ENCODE measurements at regions not wholly inside any gene's neighbourhood (a gene's known extent, or its start where the extent isn't known, plus 50 kb on each side); places are given as distances from the start of the nearest gene placed in this dataset.

GRCh38 chr3:26233374-26233773, 389.2 kb upstream of the LRRC3B start:
- Histone ChIP-seq H3K9ac (ENCODE audit: control insufficient read depth, extremely low read depth, insufficient read depth, low read length) (no peak overlapping the region), H4K20me1 (ENCODE audit: control insufficient read depth, extremely low read depth, insufficient read depth, low read length) (no peaks in the 10 kb centered on the region)
- no peak for FAIRE-seq

GRCh38 chr3:26236531-26236930, 386.0 kb upstream of the LRRC3B start:
- dilution Hi-C loops (cut with MboI; ENCODE audit: extremely low pct_ligation_motif_present, low sequenced_read_pairs) = no loop called here
- no peak overlapping the region for H3K4me2 ChIP-seq (ENCODE audit: control insufficient read depth, extremely low read depth, insufficient read depth, low read depth, low read length)
- no peak overlapping the region for H3K4me3 ChIP-seq (ENCODE audit: control insufficient read depth in 2 of 3, extremely low read depth in 1 of 3, insufficient read depth in 2 of 3, low read depth in 1 of 3, low read length in 3 of 3)
- no peaks in the 10 kb centered on the region for H3K9me1 ChIP-seq (ENCODE audit: control insufficient read depth, extremely low read depth, insufficient read depth, low read length)
- H3K79me2 ChIP-seq (ENCODE audit: control insufficient read depth, insufficient read depth, low read length) = no peaks in the 10 kb centered on the region
- FAIRE-seq (no peak), DNase-seq (ENCODE audit: low read depth, low spot score) (no peak)
- H2AFZ ChIP-seq (ENCODE audit: control insufficient read depth, low read length) = no peak overlapping the region
- H3K27ac ChIP-seq (ENCODE audit: control insufficient read depth, insufficient read depth, low read length) = no peak overlapping the region
- no peaks in the 10 kb centered on the region for H3K36me3 ChIP-seq (ENCODE audit: control insufficient read depth in 2 of 2, extremely low read depth in 1 of 2, insufficient read depth in 2 of 2, low read length in 2 of 2)
- H3K27me3 ChIP-seq (ENCODE audit: control insufficient read depth, extremely low read depth, insufficient read depth, low read length) = no peaks in the 10 kb centered on the region
- H4K20me1 ChIP-seq (ENCODE audit: control insufficient read depth, extremely low read depth, insufficient read depth, low read length) = no peaks in the 10 kb centered on the region
- H3K9me3 ChIP-seq (ENCODE audit: control insufficient read depth, low read depth, low read length) = no peaks in the 10 kb centered on the region
- no peaks in the 10 kb centered on the region for H3K4me1 ChIP-seq (ENCODE audit: control insufficient read depth, extremely low read depth, insufficient read depth, low read length)
- H3K9ac ChIP-seq (ENCODE audit: control insufficient read depth, extremely low read depth, insufficient read depth, low read length) = no peak overlapping the region
- TF ChIP-seq CTCF (optimal IDR thresholded peaks at IDR 0.05 in 1 of 3, IDR thresholded peaks at IDR 0.05 in 1 of 3, conservative IDR thresholded peaks at IDR 0.05 in 1 of 3; ENCODE audit: extremely low read depth in 1 of 3, insufficient read depth in 2 of 3, low read length in 3 of 3) (no peak), EZH2 (IDR thresholded peaks at IDR 0.05; ENCODE audit: low read length) (no peak)

More at GRCh38 chr3:26233374-26233773, 389.2 kb upstream of the LRRC3B start:
- TF ChIP-seq EZH2 (IDR thresholded peaks at IDR 0.05; ENCODE audit: low read length) (no peak), CTCF (optimal IDR thresholded peaks at IDR 0.05 in 1 of 3, IDR thresholded peaks at IDR 0.05 in 1 of 3, conservative IDR thresholded peaks at IDR 0.05 in 1 of 3; ENCODE audit: extremely low read depth in 1 of 3, insufficient read depth in 2 of 3, low read length in 3 of 3) (no peak)
- Histone ChIP-seq H3K27ac (ENCODE audit: control insufficient read depth, insufficient read depth, low read length) (no peak overlapping the region), H3K4me2 (ENCODE audit: control insufficient read depth, extremely low read depth, insufficient read depth, low read depth, low read length) (no peak overlapping the region), H3K27me3 (ENCODE audit: control insufficient read depth, extremely low read depth, insufficient read depth, low read length) (no peaks in the 10 kb centered on the region), H3K9me1 (ENCODE audit: control insufficient read depth, extremely low read depth, insufficient read depth, low read length) (no peaks in the 10 kb centered on the region), H3K79me2 (ENCODE audit: control insufficient read depth, insufficient read depth, low read length) (no peaks in the 10 kb centered on the region), H3K4me1 (ENCODE audit: control insufficient read depth, extremely low read depth, insufficient read depth, low read length) (no peaks in the 10 kb centered on the region), H2AFZ (ENCODE audit: control insufficient read depth, low read length) (no peak overlapping the region), H3K36me3 (ENCODE audit: control insufficient read depth in 2 of 2, extremely low read depth in 1 of 2, insufficient read depth in 2 of 2, low read length in 2 of 2) (no peaks in the 10 kb centered on the region), H3K4me3 (ENCODE audit: control insufficient read depth in 2 of 3, extremely low read depth in 1 of 3, insufficient read depth in 2 of 3, low read depth in 1 of 3, low read length in 3 of 3) (no peak overlapping the region), H3K9me3 (ENCODE audit: control insufficient read depth, low read depth, low read length) (no peaks in the 10 kb centered on the region)
- DNase-seq (ENCODE audit: low read depth, low spot score) = no peak
- dilution Hi-C loops (cut with MboI; ENCODE audit: extremely low pct_ligation_motif_present, low sequenced_read_pairs) = no loop called here

Data from keratinocyte (primary cell).